Liver (tissue), 3 donors: ENCODE measurements at regions not wholly inside any gene's neighbourhood (a gene's known extent, or its start where the extent isn't known, plus 50 kb on each side); places are given as distances from the start of the nearest gene placed in this dataset.

Source experiments
- ATF3 ChIP-seq: IDR thresholded peaks from 2 replicates; pipeline ENCODE4 v1.6.1; 2016; ENCODE audit warnings: antibody characterized with exemption
- JUND ChIP-seq, 2 donors: IDR thresholded peaks; 2 replicates each; pipeline ENCODE4 v1.6.1; 2016; ENCODE audit warnings: antibody characterized with exemption in 2 of 2
- RAD21 ChIP-seq, 2 donors: IDR thresholded peaks; 2 replicates each; pipeline ENCODE4 v1.6.1; 2016; ENCODE audit warnings: antibody characterized with exemption in 2 of 2, mild to moderate bottlenecking in 2 of 2
- SP1 ChIP-seq: IDR thresholded peaks from 2 replicates; pipeline ENCODE4 v1.6.1; 2018; ENCODE audit warnings: antibody characterized with exemption, mild to moderate bottlenecking
- TAF1 ChIP-seq: conservative IDR thresholded peaks from 2 replicates; pipeline ENCODE4 v1.6.1; 2016; ENCODE audit warnings: antibody characterized with exemption, mild to moderate bottlenecking
- TF ChIP-seq, protein P1 (sequence below): fragments of 150-350 bp; IDR thresholded peaks from 2 replicates; pipeline ENCODE4 v1.5.1; 2017; ENCODE audit warnings: improper control_type of control experiment, low read depth, low read length; ENCODE audit not compliant: missing input control
- TF ChIP-seq, protein P2 (sequence below): IDR thresholded peaks from 2 replicates; pipeline ENCODE4 v1.6.1; 2016; ENCODE audit warnings: antibody characterized with exemption, mild to moderate bottlenecking
- TF ChIP-seq, protein P3 (sequence below): IDR thresholded peaks from 2 replicates; pipeline ENCODE4 v1.6.1; 2016; ENCODE audit warnings: antibody characterized with exemption
- donor health status: healthy.
- donor health status: healthy.

DNA sequence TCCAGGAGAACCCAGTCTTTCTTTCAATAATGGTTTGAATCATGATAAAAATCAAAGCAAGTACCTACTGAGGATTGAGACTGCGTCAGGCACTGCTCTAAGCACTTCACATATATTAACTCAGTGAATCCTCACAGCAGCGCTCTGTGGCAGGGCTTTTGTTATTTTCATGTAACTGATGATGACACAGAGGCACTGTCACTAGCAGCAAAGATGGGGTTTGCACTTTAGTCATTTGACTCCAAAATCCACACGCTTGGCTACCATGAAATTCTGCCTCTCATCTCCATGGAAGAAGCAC lies 98.8 kb upstream of the GSC start:
- TF ChIP-seq, protein P1, sequence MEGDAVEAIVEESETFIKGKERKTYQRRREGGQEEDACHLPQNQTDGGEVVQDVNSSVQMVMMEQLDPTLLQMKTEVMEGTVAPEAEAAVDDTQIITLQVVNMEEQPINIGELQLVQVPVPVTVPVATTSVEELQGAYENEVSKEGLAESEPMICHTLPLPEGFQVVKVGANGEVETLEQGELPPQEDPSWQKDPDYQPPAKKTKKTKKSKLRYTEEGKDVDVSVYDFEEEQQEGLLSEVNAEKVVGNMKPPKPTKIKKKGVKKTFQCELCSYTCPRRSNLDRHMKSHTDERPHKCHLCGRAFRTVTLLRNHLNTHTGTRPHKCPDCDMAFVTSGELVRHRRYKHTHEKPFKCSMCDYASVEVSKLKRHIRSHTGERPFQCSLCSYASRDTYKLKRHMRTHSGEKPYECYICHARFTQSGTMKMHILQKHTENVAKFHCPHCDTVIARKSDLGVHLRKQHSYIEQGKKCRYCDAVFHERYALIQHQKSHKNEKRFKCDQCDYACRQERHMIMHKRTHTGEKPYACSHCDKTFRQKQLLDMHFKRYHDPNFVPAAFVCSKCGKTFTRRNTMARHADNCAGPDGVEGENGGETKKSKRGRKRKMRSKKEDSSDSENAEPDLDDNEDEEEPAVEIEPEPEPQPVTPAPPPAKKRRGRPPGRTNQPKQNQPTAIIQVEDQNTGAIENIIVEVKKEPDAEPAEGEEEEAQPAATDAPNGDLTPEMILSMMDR, result no peak
- TF ChIP-seq JUND (IDR thresholded peaks at IDR 0.05) (no peak), SP1 (no peak), TAF1 (no peak), RAD21 (IDR thresholded peaks at IDR 0.05) (no peak), ATF3 (no peak)
- TF ChIP-seq, protein P2, sequence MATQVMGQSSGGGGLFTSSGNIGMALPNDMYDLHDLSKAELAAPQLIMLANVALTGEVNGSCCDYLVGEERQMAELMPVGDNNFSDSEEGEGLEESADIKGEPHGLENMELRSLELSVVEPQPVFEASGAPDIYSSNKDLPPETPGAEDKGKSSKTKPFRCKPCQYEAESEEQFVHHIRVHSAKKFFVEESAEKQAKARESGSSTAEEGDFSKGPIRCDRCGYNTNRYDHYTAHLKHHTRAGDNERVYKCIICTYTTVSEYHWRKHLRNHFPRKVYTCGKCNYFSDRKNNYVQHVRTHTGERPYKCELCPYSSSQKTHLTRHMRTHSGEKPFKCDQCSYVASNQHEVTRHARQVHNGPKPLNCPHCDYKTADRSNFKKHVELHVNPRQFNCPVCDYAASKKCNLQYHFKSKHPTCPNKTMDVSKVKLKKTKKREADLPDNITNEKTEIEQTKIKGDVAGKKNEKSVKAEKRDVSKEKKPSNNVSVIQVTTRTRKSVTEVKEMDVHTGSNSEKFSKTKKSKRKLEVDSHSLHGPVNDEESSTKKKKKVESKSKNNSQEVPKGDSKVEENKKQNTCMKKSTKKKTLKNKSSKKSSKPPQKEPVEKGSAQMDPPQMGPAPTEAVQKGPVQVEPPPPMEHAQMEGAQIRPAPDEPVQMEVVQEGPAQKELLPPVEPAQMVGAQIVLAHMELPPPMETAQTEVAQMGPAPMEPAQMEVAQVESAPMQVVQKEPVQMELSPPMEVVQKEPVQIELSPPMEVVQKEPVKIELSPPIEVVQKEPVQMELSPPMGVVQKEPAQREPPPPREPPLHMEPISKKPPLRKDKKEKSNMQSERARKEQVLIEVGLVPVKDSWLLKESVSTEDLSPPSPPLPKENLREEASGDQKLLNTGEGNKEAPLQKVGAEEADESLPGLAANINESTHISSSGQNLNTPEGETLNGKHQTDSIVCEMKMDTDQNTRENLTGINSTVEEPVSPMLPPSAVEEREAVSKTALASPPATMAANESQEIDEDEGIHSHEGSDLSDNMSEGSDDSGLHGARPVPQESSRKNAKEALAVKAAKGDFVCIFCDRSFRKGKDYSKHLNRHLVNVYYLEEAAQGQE, result no peak
- TF ChIP-seq, protein P3, sequence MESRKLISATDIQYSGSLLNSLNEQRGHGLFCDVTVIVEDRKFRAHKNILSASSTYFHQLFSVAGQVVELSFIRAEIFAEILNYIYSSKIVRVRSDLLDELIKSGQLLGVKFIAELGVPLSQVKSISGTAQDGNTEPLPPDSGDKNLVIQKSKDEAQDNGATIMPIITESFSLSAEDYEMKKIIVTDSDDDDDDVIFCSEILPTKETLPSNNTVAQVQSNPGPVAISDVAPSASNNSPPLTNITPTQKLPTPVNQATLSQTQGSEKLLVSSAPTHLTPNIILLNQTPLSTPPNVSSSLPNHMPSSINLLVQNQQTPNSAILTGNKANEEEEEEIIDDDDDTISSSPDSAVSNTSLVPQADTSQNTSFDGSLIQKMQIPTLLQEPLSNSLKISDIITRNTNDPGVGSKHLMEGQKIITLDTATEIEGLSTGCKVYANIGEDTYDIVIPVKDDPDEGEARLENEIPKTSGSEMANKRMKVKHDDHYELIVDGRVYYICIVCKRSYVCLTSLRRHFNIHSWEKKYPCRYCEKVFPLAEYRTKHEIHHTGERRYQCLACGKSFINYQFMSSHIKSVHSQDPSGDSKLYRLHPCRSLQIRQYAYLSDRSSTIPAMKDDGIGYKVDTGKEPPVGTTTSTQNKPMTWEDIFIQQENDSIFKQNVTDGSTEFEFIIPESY, result no peak
